Suprapubic skin (tissue), 4 donors: ENCODE measurements at regions not wholly inside any gene's neighbourhood (a gene's known extent, or its start where the extent isn't known, plus 50 kb on each side); places are given as distances from the start of the nearest gene placed in this dataset.

Experiments used
- EP300 ChIP-seq: sonication (generic); formaldehyde crosslinking; IDR thresholded peaks from one replicate; pipeline ENCODE4 v1.6.1; 2017; ENCODE audit warnings: antibody characterized with exemption
- POLR2A ChIP-seq, 2 donors: fragments of 450-650 bp; IDR thresholded peaks; one replicate each; pipeline ENCODE4 v1.6.1; 2017; ENCODE audit warnings: antibody characterized with exemption in 2 of 2, mild to moderate bottlenecking in 2 of 2, moderate library complexity in 2 of 2
- POLR2AphosphoS5 ChIP-seq, 3 donors: sonication (generic); formaldehyde crosslinking; IDR thresholded peaks; one replicate each; pipeline ENCODE4 v1.6.1; 2017; ENCODE audit warnings: antibody characterized with exemption in 3 of 3
- TF ChIP-seq, protein P1 (sequence below), 2 donors: fragments of 200-600 bp in 1 of 2; fragments of 450-650 bp in 1 of 2; sonication (generic) in 1 of 2; IDR thresholded peaks; one replicate each; pipeline ENCODE4 v1.5.1; 2016 to 2019; ENCODE audit warnings: antibody characterized with exemption in 2 of 2, mild to moderate bottlenecking in 1 of 2, moderate library complexity in 1 of 2

GRCh38 chr2:219912491-219912921 is 285.1 kb downstream of the SLC4A3 start:
- TF ChIP-seq POLR2A (IDR thresholded peaks at IDR 0.05): no peak
- no peak for TF ChIP-seq POLR2AphosphoS5 (IDR thresholded peaks at IDR 0.05)
- TF ChIP-seq, protein P1, sequence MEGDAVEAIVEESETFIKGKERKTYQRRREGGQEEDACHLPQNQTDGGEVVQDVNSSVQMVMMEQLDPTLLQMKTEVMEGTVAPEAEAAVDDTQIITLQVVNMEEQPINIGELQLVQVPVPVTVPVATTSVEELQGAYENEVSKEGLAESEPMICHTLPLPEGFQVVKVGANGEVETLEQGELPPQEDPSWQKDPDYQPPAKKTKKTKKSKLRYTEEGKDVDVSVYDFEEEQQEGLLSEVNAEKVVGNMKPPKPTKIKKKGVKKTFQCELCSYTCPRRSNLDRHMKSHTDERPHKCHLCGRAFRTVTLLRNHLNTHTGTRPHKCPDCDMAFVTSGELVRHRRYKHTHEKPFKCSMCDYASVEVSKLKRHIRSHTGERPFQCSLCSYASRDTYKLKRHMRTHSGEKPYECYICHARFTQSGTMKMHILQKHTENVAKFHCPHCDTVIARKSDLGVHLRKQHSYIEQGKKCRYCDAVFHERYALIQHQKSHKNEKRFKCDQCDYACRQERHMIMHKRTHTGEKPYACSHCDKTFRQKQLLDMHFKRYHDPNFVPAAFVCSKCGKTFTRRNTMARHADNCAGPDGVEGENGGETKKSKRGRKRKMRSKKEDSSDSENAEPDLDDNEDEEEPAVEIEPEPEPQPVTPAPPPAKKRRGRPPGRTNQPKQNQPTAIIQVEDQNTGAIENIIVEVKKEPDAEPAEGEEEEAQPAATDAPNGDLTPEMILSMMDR (IDR thresholded peaks at IDR 0.05): no peak
- TF ChIP-seq EP300: no peak
